ENCODE measurements at regions not wholly inside any gene's neighbourhood (a gene's known extent, or its start where the extent isn't known, plus 50 kb on each side); places are given as distances from the start of the nearest gene placed in this dataset.

- H3K9ac ChIP-seq (ENCODE audit: low read depth in 2 of 2, low read length in 2 of 2) = no peak overlapping the region
- no peaks in the 10 kb centered on the region for H3K36me3 ChIP-seq
- TF ChIP-seq CTCF (IDR thresholded peaks at IDR 0.05) = no peak
- no peak for DNase-seq
- H3K4me1 ChIP-seq = no peaks in the 10 kb centered on the region
- no peak overlapping the region for H3K4me3 ChIP-seq
- intact Hi-C loops (cut with DNase I) = no loop called here
- no peaks in the 10 kb centered on the region for H3K27me3 ChIP-seq
- H3K27ac ChIP-seq = no peak overlapping the region
- no peaks in the 10 kb centered on the region for H3K9me3 ChIP-seq
These were observed 1288.0 kb upstream of the SORCS1 start for GRCh38 chr10:108452533-108452932.

- H3K27ac ChIP-seq = no peak overlapping the region
- TF ChIP-seq CTCF (IDR thresholded peaks at IDR 0.05) = no peak
- intact Hi-C loops (cut with DNase I) = no loop called here
These were observed 1285.8 kb upstream of the SORCS1 start for GRCh38 chr10:108450280-108450679.

GRCh38 chr10:108445746-108446145, 1281.2 kb upstream of the SORCS1 start:
- Histone ChIP-seq H3K4me3 (no peak overlapping the region), H3K27ac (no peak overlapping the region), H3K27me3 (no peaks in the 10 kb centered on the region), H3K9me3 (no peaks in the 10 kb centered on the region), H3K36me3 (no peaks in the 10 kb centered on the region), H3K9ac (ENCODE audit: low read depth in 2 of 2, low read length in 2 of 2) (no peak overlapping the region), H3K4me1 (no peaks in the 10 kb centered on the region)
- DNase-seq = no peak
- no peak for TF ChIP-seq CTCF (IDR thresholded peaks at IDR 0.05)
- intact Hi-C loops (cut with DNase I) = no loop called here

More at GRCh38 chr10:108450280-108450679, 1285.8 kb upstream of the SORCS1 start:
- no peak for DNase-seq
- no peaks in the 10 kb centered on the region for H3K27me3 ChIP-seq
- no peak overlapping the region for H3K4me3 ChIP-seq
- H3K4me1 ChIP-seq = no peaks in the 10 kb centered on the region
- no peaks in the 10 kb centered on the region for H3K36me3 ChIP-seq
- no peaks in the 10 kb centered on the region for H3K9me3 ChIP-seq
- H3K9ac ChIP-seq (ENCODE audit: low read depth in 2 of 2, low read length in 2 of 2) = no peak overlapping the region

GRCh38 chr10:108443636-108444035, 1279.1 kb upstream of the SORCS1 start:
- intact Hi-C loops (cut with DNase I) = no loop called here
- Histone ChIP-seq H3K9me3 (no peaks in the 10 kb centered on the region), H3K36me3 (no peaks in the 10 kb centered on the region), H3K27ac (no peak overlapping the region), H3K27me3 (no peaks in the 10 kb centered on the region), H3K9ac (ENCODE audit: low read depth in 2 of 2, low read length in 2 of 2) (no peak overlapping the region), H3K4me1 (no peaks in the 10 kb centered on the region), H3K4me3 (no peak overlapping the region)
- no peak for DNase-seq
- TF ChIP-seq CTCF (IDR thresholded peaks at IDR 0.05) = no peak

- no peaks in the 10 kb centered on the region for H3K4me1 ChIP-seq
- DNase-seq = no peak
- H3K36me3 ChIP-seq = no peaks in the 10 kb centered on the region
- no peak for TF ChIP-seq CTCF (IDR thresholded peaks at IDR 0.05)
- H3K27ac ChIP-seq = no peak overlapping the region
- no peak overlapping the region for H3K4me3 ChIP-seq
- intact Hi-C loops (cut with DNase I) = no loop called here
- H3K9ac ChIP-seq (ENCODE audit: low read depth in 2 of 2, low read length in 2 of 2) = no peak overlapping the region
- no peaks in the 10 kb centered on the region for H3K27me3 ChIP-seq
- H3K9me3 ChIP-seq = no peaks in the 10 kb centered on the region
These were observed 1274.9 kb upstream of the SORCS1 start for GRCh38 chr10:108439397-108439796.

- H3K9ac ChIP-seq (ENCODE audit: low read depth in 2 of 2, low read length in 2 of 2) = no peak overlapping the region
- DNase-seq = no peak
- intact Hi-C loops (cut with DNase I) = no loop called here
These were observed 1271.6 kb upstream of the SORCS1 start for GRCh38 chr10:108436096-108436495.

More at GRCh38 chr10:108436096-108436495, 1271.6 kb upstream of the SORCS1 start:
- Histone ChIP-seq H3K27me3 (no peaks in the 10 kb centered on the region), H3K27ac (no peak overlapping the region), H3K9me3 (no peaks in the 10 kb centered on the region), H3K4me1 (no peaks in the 10 kb centered on the region), H3K4me3 (no peak overlapping the region), H3K36me3 (no peaks in the 10 kb centered on the region)
- no peak for TF ChIP-seq CTCF (IDR thresholded peaks at IDR 0.05)

Data from colonic mucosa (tissue), 4 donors.